ENCODE measurements at regions not wholly inside any gene's neighbourhood (a gene's known extent, or its start where the extent isn't known, plus 50 kb on each side); places are given as distances from the start of the nearest gene placed in this dataset.

GRCh38 chr13:37326334-37326733 is 220.9 kb upstream of the CSNK1A1L start:
- WGBS (ENCODE audit: insufficient coverage) = 68% methylated on average over 2 of the region's 2 CpGs
- no peak for TF ChIP-seq CTCF (IDR thresholded peaks at IDR 0.05)
- Mint-ChIP-seq H3K27me3 (ENCODE audit: low read depth in 2 of 2) (no peaks in the 10 kb centered on the region), H3K9me3 (peaks cover 12 to 14% of the 10 kb centered on the region in 2 donors), H3K27ac (no peak overlapping the region), H3K36me3 (no peaks in the 10 kb centered on the region), H3K4me1 (no peaks in the 10 kb centered on the region), H3K4me3 (no peak overlapping the region)
- Histone ChIP-seq H3K36me3 (ENCODE audit: control insufficient read depth, insufficient read depth, low read length) (no peaks in the 10 kb centered on the region), H3K27me3 (ENCODE audit: control insufficient read depth, insufficient read depth, low read length) (no peaks in the 10 kb centered on the region), H3K4me1 (ENCODE audit: control insufficient read depth, insufficient read depth, low read length) (no peaks in the 10 kb centered on the region), H3K4me3 (ENCODE audit: low read length) (no peak overlapping the region), H3K9me3 (ENCODE audit: control insufficient read depth, insufficient read depth, low read length) (no peaks in the 10 kb centered on the region), H3K27ac (ENCODE audit: low read length) (no peak overlapping the region)
- intact Hi-C loops (cut with micrococcal nuclease) = no loop called here
- ATAC-seq (no peak), DNase-seq (no peak)

- Mint-ChIP-seq H3K4me3 (no peak overlapping the region), H3K27me3 (ENCODE audit: low read depth in 2 of 2) (no peaks in the 10 kb centered on the region), H3K36me3 (peaks cover 13% of the 10 kb centered on the region), H3K4me1 (no peaks in the 10 kb centered on the region), H3K27ac (no peak overlapping the region), H3K9me3 (peaks cover 20 to 37% of the 10 kb centered on the region in 2 donors)
- ATAC-seq (no peak), DNase-seq (no peak)
- TF ChIP-seq CTCF (IDR thresholded peaks at IDR 0.05) = no peak
- Histone ChIP-seq H3K9me3 (ENCODE audit: control insufficient read depth, insufficient read depth, low read length) (peaks cover 9% of the 10 kb centered on the region), H3K4me3 (ENCODE audit: low read length) (no peak overlapping the region), H3K27me3 (ENCODE audit: control insufficient read depth, insufficient read depth, low read length) (no peaks in the 10 kb centered on the region), H3K36me3 (ENCODE audit: control insufficient read depth, insufficient read depth, low read length) (no peaks in the 10 kb centered on the region), H3K27ac (ENCODE audit: low read length) (no peak overlapping the region), H3K4me1 (ENCODE audit: control insufficient read depth, insufficient read depth, low read length) (no peaks in the 10 kb centered on the region)
- intact Hi-C loops (cut with micrococcal nuclease) = no loop called here
These were observed 213.6 kb upstream of the CSNK1A1L start for GRCh38 chr13:37319031-37319443.

- TF ChIP-seq CTCF (IDR thresholded peaks at IDR 0.05) = no peak
- no peak for ATAC-seq
- WGBS (ENCODE audit: insufficient coverage) = 92% methylated on average over 6 of the region's 6 CpGs
These were observed 211.5 kb upstream of the CSNK1A1L start for GRCh38 chr13:37316935-37317334.

GRCh38 chr13:37313372-37313771 is 207.9 kb upstream of the CSNK1A1L start:
- Mint-ChIP-seq H3K27me3 (ENCODE audit: low read depth in 2 of 2) (no peaks in the 10 kb centered on the region), H3K27ac (no peak overlapping the region), H3K9me3 (peaks cover 18 to 20% of the 10 kb centered on the region in 2 donors), H3K4me3 (no peak overlapping the region), H3K36me3 (peaks cover 9% of the 10 kb centered on the region), H3K4me1 (no peaks in the 10 kb centered on the region)
- Histone ChIP-seq H3K36me3 (ENCODE audit: control insufficient read depth, insufficient read depth, low read length) (no peaks in the 10 kb centered on the region), H3K4me3 (ENCODE audit: low read length) (no peak overlapping the region), H3K9me3 (ENCODE audit: control insufficient read depth, insufficient read depth, low read length) (peaks cover 9% of the 10 kb centered on the region), H3K4me1 (ENCODE audit: control insufficient read depth, insufficient read depth, low read length) (no peaks in the 10 kb centered on the region), H3K27me3 (ENCODE audit: control insufficient read depth, insufficient read depth, low read length) (no peaks in the 10 kb centered on the region), H3K27ac (ENCODE audit: low read length) (no peak overlapping the region)
- intact Hi-C loops (cut with micrococcal nuclease) = no loop called here
- ATAC-seq (no peak), DNase-seq (no peak)
- WGBS (ENCODE audit: insufficient coverage) = no CpG with 5 or more reads among the region's 2 CpGs
- no peak for TF ChIP-seq CTCF (IDR thresholded peaks at IDR 0.05)

More at GRCh38 chr13:37316935-37317334, 211.5 kb upstream of the CSNK1A1L start:
- H3K27me3 Mint-ChIP-seq (ENCODE audit: low read depth in 2 of 2) = no peaks in the 10 kb centered on the region
- no peaks in the 10 kb centered on the region for H3K27me3 ChIP-seq (ENCODE audit: control insufficient read depth, insufficient read depth, low read length)
- H3K4me1 Mint-ChIP-seq = no peaks in the 10 kb centered on the region
- peaks cover 17% of the 10 kb centered on the region for H3K36me3 Mint-ChIP-seq
- H3K9me3 Mint-ChIP-seq = peaks cover 24 to 35% of the 10 kb centered on the region in 2 donors
- DNase-seq = no peak
- no peaks in the 10 kb centered on the region for H3K4me1 ChIP-seq (ENCODE audit: control insufficient read depth, insufficient read depth, low read length)
- peaks cover 9% of the 10 kb centered on the region for H3K9me3 ChIP-seq (ENCODE audit: control insufficient read depth, insufficient read depth, low read length)
- intact Hi-C loops (cut with micrococcal nuclease) = no loop called here
- H3K27ac ChIP-seq (ENCODE audit: low read length) = no peak overlapping the region
- no peaks in the 10 kb centered on the region for H3K36me3 ChIP-seq (ENCODE audit: control insufficient read depth, insufficient read depth, low read length)
- H3K27ac Mint-ChIP-seq = no peak overlapping the region
- H3K4me3 ChIP-seq (ENCODE audit: low read length) = no peak overlapping the region
- no peak overlapping the region for H3K4me3 Mint-ChIP-seq
